SKM-1 treated with dmso at 0.1 percent for 144 hours (cell line): ENCODE measurements at regions not wholly inside any gene's neighbourhood (a gene's known extent, or its start where the extent isn't known, plus 50 kb on each side); places are given as distances from the start of the nearest gene placed in this dataset.
"Not testable (repeated sequence)": the region's sequence is repeated elsewhere in the genome, so short reads cannot be mapped to it uniquely, and the experiment has no call there.

Source experiments
- DNase-seq: peaks from one replicate; lab custom pipeline; 2025; ENCODE audit not compliant: unreplicated experiment; lab: John Stamatoyannopoulos, UW

- DNase-seq = no peak
These were observed 458.6 kb downstream of the FBXO15 start for GRCh38 chr18:73688851-73689711.

GRCh38 chr18:73688161-73688560, 459.5 kb downstream of the FBXO15 start:
- DNase-seq = no peak

GRCh38 chr18:73684647-73685046, 463.0 kb downstream of the FBXO15 start:
- no peak for DNase-seq

- no peak for DNase-seq
These were observed 464.0 kb downstream of the FBXO15 start for GRCh38 chr18:73683409-73684238.

- no peak for DNase-seq
These were observed 465.7 kb downstream of the FBXO15 start for GRCh38 chr18:73681912-73682311.

GRCh38 chr18:73681398-73681797, 466.2 kb downstream of the FBXO15 start:
- no peak for DNase-seq

GRCh38 chr18:73679941-73680712, 467.5 kb downstream of the FBXO15 start:
- no peak for DNase-seq

GRCh38 chr18:73677450-73677849, 470.2 kb downstream of the FBXO15 start:
- no peak for DNase-seq

GRCh38 chr18:73674125-73674865, 473.3 kb downstream of the FBXO15 start:
- DNase-seq = no peak

GRCh38 chr18:73671480-73671879, 476.2 kb downstream of the FBXO15 start:
- not testable (repeated sequence) for DNase-seq

GRCh38 chr18:73670524-73670923, 477.1 kb downstream of the FBXO15 start:
- DNase-seq = no peak

- no peak for DNase-seq
These were observed 477.6 kb downstream of the FBXO15 start for GRCh38 chr18:73670039-73670438.

- DNase-seq = no peak
These were observed 478.3 kb downstream of the FBXO15 start for GRCh38 chr18:73669297-73669696.

- no peak for DNase-seq
These were observed 479.6 kb downstream of the FBXO15 start for GRCh38 chr18:73668051-73668450.

GRCh38 chr18:73666772-73667171, 480.9 kb downstream of the FBXO15 start:
- no peak for DNase-seq

- DNase-seq = no peak
These were observed 482.7 kb downstream of the FBXO15 start for GRCh38 chr18:73664896-73665295.

- DNase-seq = no peak
These were observed 484.1 kb downstream of the FBXO15 start for GRCh38 chr18:73663581-73663980.

GRCh38 chr18:73662421-73662820, 485.2 kb downstream of the FBXO15 start:
- no peak for DNase-seq

GRCh38 chr18:73660931-73661856, 486.4 kb downstream of the FBXO15 start:
- DNase-seq = no peak

GRCh38 chr18:73656691-73657090, 490.9 kb downstream of the FBXO15 start:
- no peak for DNase-seq
